Chondrocyte (in vitro differentiated cells): ENCODE measurements at regions not wholly inside any gene's neighbourhood (a gene's known extent, or its start where the extent isn't known, plus 50 kb on each side); places are given as distances from the start of the nearest gene placed in this dataset.

ENCODE experiments used
- DNase-seq: peaks from one replicate; pipeline ENCODE4 v3.0.0; 2021; ENCODE audit warnings: mixed read lengths, low spot score
- H3K27ac Mint-ChIP-seq: one replicate; pipeline ENCODE4 v1.8.0; 2021; ENCODE audit warnings: mild to moderate bottlenecking, moderate library complexity, mixed read lengths; ENCODE audit not compliant: unreplicated experiment
- H3K27me3 Mint-ChIP-seq: 2 replicates; pipeline ENCODE4 v1.8.0; 2021; ENCODE audit warnings: low read depth, mixed read lengths
- H3K36me3 Mint-ChIP-seq: 2 replicates; pipeline ENCODE4 v1.8.0; 2021; ENCODE audit warnings: low read depth, mixed read lengths
- H3K4me1 Mint-ChIP-seq: 2 replicates; pipeline ENCODE4 v1.8.0; 2021; ENCODE audit warnings: low read depth, mild to moderate bottlenecking, mixed read lengths
- H3K4me3 Mint-ChIP-seq: one replicate; pipeline ENCODE4 v1.8.0; 2021; ENCODE audit warnings: mild to moderate bottlenecking, moderate library complexity, mixed read lengths; ENCODE audit not compliant: unreplicated experiment
- H3K9me3 Mint-ChIP-seq: 2 replicates; pipeline ENCODE4 v1.8.0; 2021; ENCODE audit warnings: low read depth, mixed read lengths
- CTCF ChIP-seq: fragments of 200-600 bp; sonication (generic); IDR thresholded peaks from 2 replicates; pipeline ENCODE4 v1.5.0; 2021; ENCODE audit warnings: antibody characterized with exemption, mild to moderate bottlenecking, moderate library complexity

GRCh38 chr5:4158750-4159447 is 563.3 kb downstream of the IRX1 start:
- TF ChIP-seq CTCF, result no peak
- H3K36me3 Mint-ChIP-seq, result no peaks in the 10 kb centered on the region
- no peaks in the 10 kb centered on the region for H3K4me1 Mint-ChIP-seq
- H3K9me3 Mint-ChIP-seq, result peaks cover 5% of the 10 kb centered on the region
- no peaks in the 10 kb centered on the region for H3K27me3 Mint-ChIP-seq
- no peak overlapping the region for H3K4me3 Mint-ChIP-seq
- H3K27ac Mint-ChIP-seq, result no peak overlapping the region
- DNase-seq, result no peak

GRCh38 chr5:4159681-4160080 is 564.0 kb downstream of the IRX1 start:
- Mint-ChIP-seq H3K36me3 (no peaks in the 10 kb centered on the region), H3K9me3 (peaks cover 5% of the 10 kb centered on the region), H3K4me3 (no peak overlapping the region), H3K27ac (no peak overlapping the region), H3K27me3 (no peaks in the 10 kb centered on the region), H3K4me1 (no peaks in the 10 kb centered on the region)
- no peak for DNase-seq
- TF ChIP-seq CTCF, result no peak

GRCh38 chr5:4164167-4164566 is 568.5 kb downstream of the IRX1 start:
- Mint-ChIP-seq H3K9me3 (no peaks in the 10 kb centered on the region), H3K27ac (no peak overlapping the region), H3K36me3 (no peaks in the 10 kb centered on the region), H3K4me1 (no peaks in the 10 kb centered on the region), H3K4me3 (no peak overlapping the region), H3K27me3 (no peaks in the 10 kb centered on the region)
- TF ChIP-seq CTCF, result no peak
- no peak for DNase-seq

- Mint-ChIP-seq H3K9me3 (peaks cover 29% of the 10 kb centered on the region), H3K27ac (no peak overlapping the region), H3K4me3 (no peak overlapping the region), H3K36me3 (peaks cover 3% of the 10 kb centered on the region), H3K4me1 (no peaks in the 10 kb centered on the region), H3K27me3 (no peaks in the 10 kb centered on the region)
- no peak for DNase-seq
- TF ChIP-seq CTCF, result no peak
Measured at GRCh38 chr5:4180703-4181102, 585.1 kb downstream of the IRX1 start.

- H3K36me3 Mint-ChIP-seq, result peaks cover 3% of the 10 kb centered on the region
- H3K27me3 Mint-ChIP-seq, result no peaks in the 10 kb centered on the region
- TF ChIP-seq CTCF, result no peak
- no peak overlapping the region for H3K4me3 Mint-ChIP-seq
- peaks cover 24% of the 10 kb centered on the region for H3K9me3 Mint-ChIP-seq
- no peak overlapping the region for H3K27ac Mint-ChIP-seq
- H3K4me1 Mint-ChIP-seq, result no peaks in the 10 kb centered on the region
- no peak for DNase-seq
Measured at GRCh38 chr5:4182144-4182543, 586.5 kb downstream of the IRX1 start.
